Limb (tissue), 2 donors: ENCODE measurements at regions not wholly inside any gene's neighbourhood (a gene's known extent, or its start where the extent isn't known, plus 50 kb on each side); places are given as distances from the start of the nearest gene placed in this dataset.

Experiments used
- DNase-seq, 2 donors: peaks; one replicate each; pipeline ENCODE4 v3.0.0-alpha.2; 2016; ENCODE audit errors: extremely low spot score in 2 of 2

GRCh38 chr11:128103278-128103873 is 484.0 kb downstream of the ETS1 start:
- no peak for DNase-seq

GRCh38 chr11:128098781-128099180 is 488.6 kb downstream of the ETS1 start:
- DNase-seq = no peak

GRCh38 chr11:128095466-128095981 is 491.8 kb downstream of the ETS1 start:
- no peak for DNase-seq

- DNase-seq = no peak
These were observed 493.7 kb downstream of the ETS1 start for GRCh38 chr11:128093689-128094088.

GRCh38 chr11:128089962-128090361 is 497.4 kb downstream of the ETS1 start:
- no peak for DNase-seq

- no peak for DNase-seq
These were observed 500.6 kb downstream of the ETS1 start for GRCh38 chr11:128086794-128087193.

GRCh38 chr11:128085276-128085675 is 502.1 kb downstream of the ETS1 start:
- no peak for DNase-seq

- no peak for DNase-seq
These were observed 504.8 kb downstream of the ETS1 start for GRCh38 chr11:128082574-128082973.

GRCh38 chr11:128069665-128070064 is 517.7 kb downstream of the ETS1 start:
- peak in 1 of 2 donors; percentile 23 for DNase-seq

- DNase-seq = no peak
These were observed 519.6 kb downstream of the ETS1 start for GRCh38 chr11:128067780-128068179.

GRCh38 chr11:128066399-128066798 is 521.0 kb downstream of the ETS1 start:
- no peak for DNase-seq

- peak in 1 of 2 donors; percentile 12 for DNase-seq
These were observed 526.0 kb downstream of the ETS1 start for GRCh38 chr11:128061281-128061871.

- DNase-seq = no peak
These were observed 528.7 kb downstream of the ETS1 start for GRCh38 chr11:128058580-128059208.

- DNase-seq = no peak
These were observed 529.5 kb downstream of the ETS1 start for GRCh38 chr11:128057786-128058395.

GRCh38 chr11:128055576-128056217 is 531.7 kb downstream of the ETS1 start:
- no peak for DNase-seq

- no peak for DNase-seq
These were observed 533.1 kb downstream of the ETS1 start for GRCh38 chr11:128053981-128054931.

GRCh38 chr11:128052912-128053641 is 534.3 kb downstream of the ETS1 start:
- DNase-seq = peak in 1 of 2 donors; percentile 44

GRCh38 chr11:128048121-128048520 is 539.2 kb downstream of the ETS1 start:
- DNase-seq = no peak

- DNase-seq = no peak
These were observed 540.3 kb downstream of the ETS1 start for GRCh38 chr11:128047026-128047425.

- DNase-seq = no peak
These were observed 541.1 kb downstream of the ETS1 start for GRCh38 chr11:128046213-128046612.
